GM12878 (cell line): ENCODE measurements at regions not wholly inside any gene's neighbourhood (a gene's known extent, or its start where the extent isn't known, plus 50 kb on each side); places are given as distances from the start of the nearest gene placed in this dataset.

Experiments used
- ATAC-seq: fragments of 200-7000 bp; cut with Tn5 transposase; 3 replicates; pipeline ENCODE4 v1.9.1; 2020; ENCODE audit warnings: mild to moderate bottlenecking, moderate library complexity
- BruUV-seq: library from RNA; stranded (reverse); fragments of 400-500 nt; replicated peaks from 2 replicates; lab custom pipeline; 2021; lab: Mats Ljungman, UMichigan
- CTCF ChIA-PET: fragments of 300-600 bp; sonication (Branson Sonifier 250); formaldehyde crosslinking; extraction: SDS; loops from one replicate; lab custom pipeline; 2021; ENCODE audit warnings: inconsistent platforms; lab: Yijun Ruan, JAX
- POLR2A ChIA-PET: fragments of 350-600 bp; formaldehyde crosslinking; extraction: SDS; loops from one replicate; lab custom pipeline; 2021; ENCODE audit warnings: inconsistent platforms; lab: Charles Lee
- RAD21 ChIA-PET: fragments of 300-600 bp; sonication (Branson Sonifier 250); formaldehyde crosslinking; loops from one replicate; lab custom pipeline; 2023; ENCODE audit warnings: antibody characterized with exemption; ENCODE audit not compliant: unreplicated experiment; lab: Charles Lee
- SMC1A ChIA-PET: fragments of 300-600 bp; sonication (Branson Sonifier 250); formaldehyde crosslinking; loops from one replicate; lab custom pipeline; 2023; ENCODE audit not compliant: unreplicated experiment, uncharacterized antibody; lab: Charles Lee
- DNase-seq: peaks from one replicate; pipeline ENCODE4 v3.0.0-alpha.2; 2011; ENCODE audit warnings: low read depth, low spot score
- FAIRE-seq: peaks from 3 replicates; lab custom pipeline; 2011; peaks lifted over from hg19 to GRCh38; lab: Jason Lieb, UNC
- H2AFZ ChIP-seq: 2 replicates; pipeline ENCODE4 v1.6.0; 2011; ENCODE audit warnings: low read depth, low read length, control low read depth; ENCODE audit not compliant: control insufficient read depth
- H3K27ac ChIP-seq: 2 replicates; pipeline ENCODE4 v1.5.1; 2011; ENCODE audit warnings: control low read depth; ENCODE audit not compliant: control insufficient read depth, insufficient read depth
- H3K27me3 ChIP-seq, 2 experiments: replicated peaks in 1 of 2; 2 replicates each; pipeline versions ENCODE4 v1.6.0 to v1.6.1; 2011; ENCODE audit warnings: low read length in 1 of 2; ENCODE audit not compliant: control insufficient read depth in 2 of 2, insufficient read depth in 2 of 2
- H3K36me3 ChIP-seq, 2 experiments: 2 replicates each; pipeline ENCODE4 v1.5.1; 2011; ENCODE audit warnings: low read length in 1 of 2; ENCODE audit not compliant: control insufficient read depth in 2 of 2, insufficient read depth in 2 of 2
- H3K4me1 ChIP-seq: 2 replicates; pipeline ENCODE4 v1.6.1; 2011; ENCODE audit warnings: mild to moderate bottlenecking, low read length, moderate library complexity, mixed read lengths; ENCODE audit not compliant: control insufficient read depth, insufficient read depth
- H3K4me2 ChIP-seq: 2 replicates; pipeline ENCODE4 v1.6.0; 2011; ENCODE audit warnings: control low read depth; ENCODE audit not compliant: control insufficient read depth, insufficient read depth
- H3K4me3 ChIP-seq: fragments of 200-600 bp; sonication (generic); 2 replicates; pipeline ENCODE4 v1.5.1; 2016
- H3K79me2 ChIP-seq: 2 replicates; pipeline ENCODE4 v1.6.0; 2011; ENCODE audit warnings: low read length; ENCODE audit not compliant: control insufficient read depth, insufficient read depth
- H3K9ac ChIP-seq: 2 replicates; pipeline ENCODE4 v1.8.0; 2011; ENCODE audit warnings: low read length, control low read depth, mixed read lengths; ENCODE audit not compliant: control insufficient read depth, insufficient read depth
- H3K9me3 ChIP-seq: replicated peaks from 3 replicates; pipeline ENCODE4 v1.5.1; 2011; ENCODE audit warnings: mild to moderate bottlenecking, low read length; ENCODE audit not compliant: control insufficient read depth, insufficient read depth
- H4K20me1 ChIP-seq: 2 replicates; pipeline ENCODE4 v1.6.0; 2011; ENCODE audit not compliant: control insufficient read depth, insufficient read depth
- BHLHE40 ChIP-seq, 2 experiments: fragments of 450-650 bp in 1 of 2; IDR thresholded peaks; 2 replicates each; pipeline ENCODE4 v1.6.1; 2011 to 2017; ENCODE audit warnings: low read depth in 2 of 2, borderline replicate concordance in 1 of 2, improper control_type of control experiment in 1 of 2, low read length in 1 of 2, mild to moderate bottlenecking in 1 of 2
- CHD2 ChIP-seq: IDR thresholded peaks from 2 replicates; pipeline ENCODE4 v1.6.1; 2011; ENCODE audit warnings: low read depth, low read length, improper control_type of control experiment, borderline replicate concordance
- CREB1 ChIP-seq: IDR thresholded peaks from 2 replicates; pipeline ENCODE4 v1.6.1; 2012; ENCODE audit warnings: low read depth, mild to moderate bottlenecking, inconsistent platforms
- E2F4 ChIP-seq: IDR thresholded peaks from 2 replicates; pipeline ENCODE4 v1.6.1; 2012; ENCODE audit warnings: low read depth, low read length, improper control_type of control experiment
- EP300 ChIP-seq, 2 experiments: fragments of 150-350 bp in 1 of 2; IDR thresholded peaks; 2 replicates each; pipeline ENCODE4 v1.6.1; 2011 to 2012; ENCODE audit warnings: low read depth in 2 of 2, low read length in 2 of 2, borderline replicate concordance in 1 of 2, improper control_type of control experiment in 1 of 2, inconsistent platforms in 1 of 2; ENCODE audit not compliant: control insufficient read depth in 1 of 2
- EZH2 ChIP-seq: IDR thresholded peaks from 2 replicates; pipeline ENCODE4 v1.6.1; 2012; ENCODE audit warnings: low read depth, mild to moderate bottlenecking, control low read depth, inconsistent platforms, low read length, borderline replicate concordance; ENCODE audit not compliant: control insufficient read depth
- HCFC1 ChIP-seq: fragments of 150-350 bp; IDR thresholded peaks from 2 replicates; pipeline ENCODE4 v1.6.1; 2014; ENCODE audit warnings: low read length
- JUND ChIP-seq: IDR thresholded peaks from 2 replicates; pipeline ENCODE4 v1.6.1; 2012; ENCODE audit warnings: low read depth, mild to moderate bottlenecking, low read length, improper control_type of control experiment, moderate library complexity
- NFYB ChIP-seq: IDR thresholded peaks from 2 replicates; pipeline ENCODE4 v1.6.1; 2011; ENCODE audit warnings: low read depth, mild to moderate bottlenecking, low read length, improper control_type of control experiment, moderate library complexity; ENCODE audit not compliant: insufficient read depth
- NR2F1 ChIP-seq: fragments of 450-650 bp; conservative IDR thresholded peaks from 2 replicates; pipeline ENCODE4 v1.6.1; 2017; ENCODE audit warnings: mild to moderate bottlenecking
- PAX5 ChIP-seq: IDR thresholded peaks from 2 replicates; pipeline ENCODE4 v1.6.1; 2011; ENCODE audit warnings: low read depth, low read length, borderline replicate concordance
- PRDM15 ChIP-seq: fragments of 450-650 bp; formaldehyde crosslinking; IDR thresholded peaks from 2 replicates; pipeline ENCODE4 v1.4.0; 2020; ENCODE audit warnings: mild to moderate bottlenecking, moderate library complexity
- RAD21 ChIP-seq: IDR thresholded peaks from 2 replicates; pipeline ENCODE4 v1.6.1; 2011; ENCODE audit warnings: mild to moderate bottlenecking, low read depth, low read length, moderate library complexity; ENCODE audit not compliant: insufficient read depth
- SRF ChIP-seq, 2 experiments: IDR thresholded peaks; 2 replicates each; pipeline ENCODE4 v1.6.1; 2011; ENCODE audit warnings: low read depth in 2 of 2, low read length in 2 of 2, mild to moderate bottlenecking in 1 of 2, moderate library complexity in 1 of 2
- SUZ12 ChIP-seq: fragments of 200-600 bp; sonication (generic); IDR thresholded peaks from one replicate; pipeline ENCODE4 v1.6.1; 2018; ENCODE audit warnings: antibody characterized with exemption, mild to moderate bottlenecking; ENCODE audit not compliant: unreplicated experiment
- TAF1 ChIP-seq: IDR thresholded peaks from 2 replicates; pipeline ENCODE4 v1.6.1; 2011; ENCODE audit warnings: mild to moderate bottlenecking, low read depth, low read length, borderline replicate concordance
- WRNIP1 ChIP-seq: IDR thresholded peaks from 2 replicates; pipeline ENCODE4 v1.6.1; 2011; ENCODE audit warnings: low read depth, low read length, improper control_type of control experiment, borderline replicate concordance
- WGBS: methylation state at CpG from one replicate; pipeline ENCODE4 v1.1.6; 2016; ENCODE audit warnings: low lambda C conversion rate; ENCODE audit not compliant: insufficient replicate concordance, insufficient coverage; ENCODE audit errors: missing lambda C conversion rate; 5-methylcytosine and 5-hydroxymethylcytosine counted together
- in situ Hi-C: fragments of 300-500 bp; cut with MboI; formaldehyde crosslinking; loops from 9 replicates; pipeline ENCODE4 v1.14.3; 2018; ENCODE audit warnings: mixed read lengths
- intact Hi-C: fragments of 100-400 bp; cut with micrococcal nuclease; formaldehyde crosslinking; loops from one replicate; pipeline ENCODE4 v1.14.2; 2022; ENCODE audit not compliant: unreplicated experiment

GRCh38 chr20:4074877-4075455, 59.6 kb upstream of the RNF24 start (continued):
- TF ChIP-seq EZH2 (no peak), RAD21 (no peak), NFYB (no peak), PRDM15 (CRISPR knock-in tag) (no peak)
- TF ChIP-seq, all 136 proteins: peak for 0

- ChIA-PET CTCF (interaction anchor here (1.0 to 4.7 kb wide), 5 partner anchors 11 to 321 kb away, joined by 3 to 34 read pairs (median 3); partner anchors contain the start of genes ADISSP and AP5S1), POLR2A (no interaction called here), SMC1A (interaction anchor here (0.8 to 1.7 kb wide), 2 partner anchors 11 to 12 kb away, joined by 3 to 4 read pairs; no protein-coding TSS in a partner anchor), RAD21 (interaction anchor here (1.1 kb wide), 2 partner anchors 252 to 288 kb away, joined by 3 to 4 read pairs; partner anchors contain the start of gene CENPB)
- Histone ChIP-seq H3K9me3 (no peaks in the 10 kb centered on the region; the same call in 2 of the 3 replicates), H3K36me3 (no peaks in the 10 kb centered on the region), H4K20me1 (no peaks in the 10 kb centered on the region), H3K4me3 (no peak overlapping the region), H3K4me2 (no peak overlapping the region), H3K27me3 (peaks cover 0 to 3% of the 10 kb centered on the region in 2 experiments; a peak in 1 of 4 replicates), H3K27ac (no peak overlapping the region), H3K4me1 (no peaks in the 10 kb centered on the region), H3K79me2 (no peaks in the 10 kb centered on the region), H2AFZ (no peak overlapping the region), H3K9ac (no peak overlapping the region)
- intact Hi-C loops, result no loop called here
- no peak for FAIRE-seq
- DNase-seq, result no peak
- in situ Hi-C loops, result no loop called here
- WGBS, result 20% methylated on average over 6 of the region's 6 CpGs
- no peak for ATAC-seq
- BruUV-seq, result no TSS peak
- TF ChIP-seq TAF1 (no peak), WRNIP1 (no peak), EP300 (IDR thresholded peaks at IDR 0.05; ENCODE audit: borderline replicate concordance in 1 of 2, control insufficient read depth in 1 of 2, low read depth in 2 of 2, low read length in 2 of 2) (no peak), HCFC1 (no peak), CREB1 (no peak), E2F4 (no peak), JUND (no peak), NR2F1 (no peak), SUZ12 (no peak), BHLHE40 (IDR thresholded peaks at IDR 0.05; ENCODE audit: borderline replicate concordance in 1 of 2, low read depth in 2 of 2, low read length in 1 of 2) (no peak), PAX5 (no peak), SRF (IDR thresholded peaks at IDR 0.05; ENCODE audit: low read depth in 2 of 2, low read length in 2 of 2) (no peak), CHD2 (no peak)
These were observed 58.7 kb upstream of the RNF24 start for GRCh38 chr20:4073852-4074741.
